ENCODE measurements at regions not wholly inside any gene's neighbourhood (a gene's known extent, or its start where the extent isn't known, plus 50 kb on each side); places are given as distances from the start of the nearest gene placed in this dataset.

GRCh38 chr1:34270181-34270580, 93.5 kb downstream of the C1orf94 start:
- DNase-seq, result no peak

- DNase-seq, result no peak
Measured at GRCh38 chr1:34272152-34272551, 95.4 kb downstream of the C1orf94 start.

GRCh38 chr1:34275150-34275549, 98.4 kb downstream of the C1orf94 start:
- DNase-seq, result no peak

- DNase-seq, result no peak
Measured at GRCh38 chr1:34276606-34277005, 99.9 kb downstream of the C1orf94 start.

GRCh38 chr1:34277150-34277549, 100.4 kb downstream of the C1orf94 start:
- no peak for DNase-seq

- DNase-seq, result no peak
Measured at GRCh38 chr1:34278211-34278610, 101.5 kb downstream of the C1orf94 start.

- DNase-seq, result no peak
Measured at GRCh38 chr1:34279971-34280370, 103.3 kb downstream of the C1orf94 start.

GRCh38 chr1:34280509-34280908, 103.8 kb downstream of the C1orf94 start:
- no peak for DNase-seq

- DNase-seq, result no peak
Measured at GRCh38 chr1:34283142-34283541, 106.4 kb downstream of the C1orf94 start.

GRCh38 chr1:34286511-34286910, 109.8 kb downstream of the C1orf94 start:
- no peak for DNase-seq

GRCh38 chr1:34290831-34291230, 114.1 kb downstream of the C1orf94 start:
- DNase-seq, result no peak

GRCh38 chr1:34292472-34292871, 115.8 kb downstream of the C1orf94 start:
- DNase-seq, result no peak

GRCh38 chr1:34296059-34296458, 119.4 kb downstream of the C1orf94 start:
- no peak for DNase-seq

GRCh38 chr1:34302798-34303197, 126.1 kb downstream of the C1orf94 start:
- no peak for DNase-seq

GRCh38 chr1:34303218-34303617, 126.5 kb downstream of the C1orf94 start:
- DNase-seq, result no peak

- DNase-seq, result no peak
Measured at GRCh38 chr1:34306568-34306967, 129.9 kb downstream of the C1orf94 start.

GRCh38 chr1:34312359-34312758, 135.7 kb downstream of the C1orf94 start:
- no peak for DNase-seq

- DNase-seq, result no peak
Measured at GRCh38 chr1:34315974-34316373, 139.3 kb downstream of the C1orf94 start.

GRCh38 chr1:34316773-34317172, 140.1 kb downstream of the C1orf94 start:
- no peak for DNase-seq

GRCh38 chr1:34319218-34319617, 142.5 kb downstream of the C1orf94 start:
- DNase-seq, result no peak

GRCh38 chr1:34320053-34320669, 143.5 kb downstream of the C1orf94 start:
- no peak for DNase-seq

GRCh38 chr1:34322969-34323368, 146.3 kb downstream of the C1orf94 start:
- no peak for DNase-seq

GRCh38 chr1:34324879-34325440, 148.3 kb downstream of the C1orf94 start:
- DNase-seq, result no peak

GRCh38 chr1:34328281-34328799, 151.6 kb downstream of the C1orf94 start:
- DNase-seq, result no peak

- DNase-seq, result no peak
Measured at GRCh38 chr1:34330061-34330460, 153.4 kb downstream of the C1orf94 start.
